ENCODE measurements at regions not wholly inside any gene's neighbourhood (a gene's known extent, or its start where the extent isn't known, plus 50 kb on each side); places are given as distances from the start of the nearest gene placed in this dataset.

DNA sequence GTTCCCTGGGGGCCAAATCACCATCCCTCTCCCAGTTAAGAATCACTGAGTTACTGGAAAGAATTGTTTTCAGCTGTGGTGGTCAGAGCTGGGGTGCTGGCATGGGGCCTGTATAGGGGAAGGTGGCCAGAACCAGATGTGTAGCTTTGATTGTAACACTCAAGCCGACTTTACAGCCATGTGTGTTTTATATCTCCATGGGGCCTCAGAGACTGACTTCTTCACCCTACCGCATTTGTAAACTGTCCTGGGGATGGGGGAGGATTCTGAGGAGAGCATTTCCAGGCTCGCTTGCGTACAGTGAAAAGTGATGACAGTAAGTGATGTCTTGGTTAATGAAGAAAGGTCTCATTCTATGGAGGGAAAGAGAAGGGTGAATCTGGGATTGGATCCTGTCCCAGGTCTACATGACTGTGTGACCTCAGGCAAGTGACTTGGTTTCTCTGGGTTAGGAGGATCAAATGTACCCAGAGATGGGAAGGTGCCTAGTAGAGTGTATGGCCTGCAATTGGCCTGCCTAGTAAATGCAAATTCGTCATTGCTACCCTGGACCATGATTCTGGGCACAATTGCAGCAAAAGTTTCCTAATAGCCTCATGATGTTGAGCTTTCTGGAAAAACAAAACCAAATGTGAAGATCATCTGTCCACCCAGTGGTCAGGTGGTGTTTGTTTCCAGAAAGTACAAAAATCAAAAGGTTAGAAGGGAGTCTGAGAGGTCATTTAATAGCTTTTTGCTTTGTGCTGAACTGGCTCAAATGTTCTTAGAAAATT lies 49.7 kb upstream of the RCC2 start:
- Histone ChIP-seq H3K4me3 (no peak overlapping the region), H3K4me1 (replicated peaks in 1 of 2) (no peaks in the 10 kb centered on the region), H3K9me3 (replicated peaks in 1 of 3) (no peaks in the 10 kb centered on the region), H3K27ac (no peak overlapping the region), H3K27me3 (no peaks in the 10 kb centered on the region), H3K36me3 (replicated peaks in 1 of 2) (no peaks in the 10 kb centered on the region)
- no peak for DNase-seq
- intact Hi-C loops (cut with DNase I) = loop anchor here (5.0 to 10.0 kb wide), 2 partner anchors 64 to 67 kb away; no protein-coding TSS in a partner anchor
- 72 to 86% (median 82%) methylated on average over 5 of the region's 5 CpGs for WGBS, 4 donors
- TF ChIP-seq, protein P1, sequence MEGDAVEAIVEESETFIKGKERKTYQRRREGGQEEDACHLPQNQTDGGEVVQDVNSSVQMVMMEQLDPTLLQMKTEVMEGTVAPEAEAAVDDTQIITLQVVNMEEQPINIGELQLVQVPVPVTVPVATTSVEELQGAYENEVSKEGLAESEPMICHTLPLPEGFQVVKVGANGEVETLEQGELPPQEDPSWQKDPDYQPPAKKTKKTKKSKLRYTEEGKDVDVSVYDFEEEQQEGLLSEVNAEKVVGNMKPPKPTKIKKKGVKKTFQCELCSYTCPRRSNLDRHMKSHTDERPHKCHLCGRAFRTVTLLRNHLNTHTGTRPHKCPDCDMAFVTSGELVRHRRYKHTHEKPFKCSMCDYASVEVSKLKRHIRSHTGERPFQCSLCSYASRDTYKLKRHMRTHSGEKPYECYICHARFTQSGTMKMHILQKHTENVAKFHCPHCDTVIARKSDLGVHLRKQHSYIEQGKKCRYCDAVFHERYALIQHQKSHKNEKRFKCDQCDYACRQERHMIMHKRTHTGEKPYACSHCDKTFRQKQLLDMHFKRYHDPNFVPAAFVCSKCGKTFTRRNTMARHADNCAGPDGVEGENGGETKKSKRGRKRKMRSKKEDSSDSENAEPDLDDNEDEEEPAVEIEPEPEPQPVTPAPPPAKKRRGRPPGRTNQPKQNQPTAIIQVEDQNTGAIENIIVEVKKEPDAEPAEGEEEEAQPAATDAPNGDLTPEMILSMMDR (IDR thresholded peaks at IDR 0.05) = no peak
- TF ChIP-seq POLR2A (IDR thresholded peaks at IDR 0.05) = no peak

Measured in adrenal gland (tissue), 9 donors.